ENCODE measurements at regions not wholly inside any gene's neighbourhood (a gene's known extent, or its start where the extent isn't known, plus 50 kb on each side); places are given as distances from the start of the nearest gene placed in this dataset.
A peak's percentile ranks its signal among the peaks of the same experiment; 100 is the strongest.

- DNase-seq (ENCODE audit: low read depth), result no peak
Observed at GRCh38 chr17:34874478-34874877, 86.8 kb downstream of the CCT6B start.

- DNase-seq (ENCODE audit: low read depth), result no peak
Observed at GRCh38 chr17:34872640-34873039, 88.6 kb downstream of the CCT6B start.

GRCh38 chr17:34869641-34870040 is 91.6 kb downstream of the CCT6B start:
- DNase-seq (ENCODE audit: low read depth), result no peak

- DNase-seq (ENCODE audit: low read depth), result no peak
Observed at GRCh38 chr17:34865716-34866115, 95.5 kb downstream of the CCT6B start.

GRCh38 chr17:34862384-34862783 is 98.9 kb downstream of the CCT6B start:
- DNase-seq (ENCODE audit: low read depth), result no peak

- DNase-seq (ENCODE audit: low read depth), result no peak
Observed at GRCh38 chr17:34861864-34862263, 99.4 kb downstream of the CCT6B start.

GRCh38 chr17:34859652-34860051 is 101.6 kb downstream of the CCT6B start:
- DNase-seq (ENCODE audit: low read depth), result no peak

GRCh38 chr17:34858591-34859565 is 102.4 kb downstream of the CCT6B start:
- no peak for DNase-seq (ENCODE audit: low read depth)

- DNase-seq (ENCODE audit: low read depth), result no peak
Observed at GRCh38 chr17:34853924-34854323, 107.3 kb downstream of the CCT6B start.

- no peak for DNase-seq (ENCODE audit: low read depth)
Observed at GRCh38 chr17:34852614-34853013, 108.6 kb downstream of the CCT6B start.

- DNase-seq (ENCODE audit: low read depth), result no peak
Observed at GRCh38 chr17:34851961-34852540, 109.2 kb downstream of the CCT6B start.

- no peak for DNase-seq (ENCODE audit: low read depth)
Observed at GRCh38 chr17:34850964-34851363, 110.3 kb downstream of the CCT6B start.

GRCh38 chr17:34850023-34850422 is 111.2 kb downstream of the CCT6B start:
- DNase-seq (ENCODE audit: low read depth), result no peak

GRCh38 chr17:34847938-34848337 is 113.3 kb downstream of the CCT6B start:
- DNase-seq (ENCODE audit: low read depth), result no peak

GRCh38 chr17:34845296-34845695 is 116.0 kb downstream of the CCT6B start:
- DNase-seq (ENCODE audit: low read depth), result no peak

- no peak for DNase-seq (ENCODE audit: low read depth)
Observed at GRCh38 chr17:34843682-34844081, 117.6 kb downstream of the CCT6B start.

- DNase-seq (ENCODE audit: low read depth), result no peak
Observed at GRCh38 chr17:34842235-34842634, 119.0 kb downstream of the CCT6B start.

- no peak for DNase-seq (ENCODE audit: low read depth)
Observed at GRCh38 chr17:34841467-34841866, 119.8 kb downstream of the CCT6B start.

- no peak for DNase-seq (ENCODE audit: low read depth)
Observed at GRCh38 chr17:34840750-34841149, 120.5 kb downstream of the CCT6B start.

GRCh38 chr17:34837876-34838478 is 123.3 kb downstream of the CCT6B start:
- DNase-seq (ENCODE audit: low read depth), result no peak

GRCh38 chr17:34832376-34832775 is 128.9 kb downstream of the CCT6B start:
- no peak for DNase-seq (ENCODE audit: low read depth)

- DNase-seq (ENCODE audit: low read depth), result no peak
Observed at GRCh38 chr17:34827008-34827407, 134.3 kb downstream of the CCT6B start.

GRCh38 chr17:34826332-34826731 is 134.9 kb downstream of the CCT6B start:
- DNase-seq (ENCODE audit: low read depth), result peak; percentile 2
